ENCODE measurements at regions not wholly inside any gene's neighbourhood (a gene's known extent, or its start where the extent isn't known, plus 50 kb on each side); places are given as distances from the start of the nearest gene placed in this dataset.

GRCh38 chr15:87343966-87344365, 912.6 kb downstream of the NTRK3 start:
- TF ChIP-seq POLR2AphosphoS5 (IDR thresholded peaks at IDR 0.05) = no peak
- no peak for TF ChIP-seq EP300 (IDR thresholded peaks at IDR 0.05)
- TF ChIP-seq, protein P1, sequence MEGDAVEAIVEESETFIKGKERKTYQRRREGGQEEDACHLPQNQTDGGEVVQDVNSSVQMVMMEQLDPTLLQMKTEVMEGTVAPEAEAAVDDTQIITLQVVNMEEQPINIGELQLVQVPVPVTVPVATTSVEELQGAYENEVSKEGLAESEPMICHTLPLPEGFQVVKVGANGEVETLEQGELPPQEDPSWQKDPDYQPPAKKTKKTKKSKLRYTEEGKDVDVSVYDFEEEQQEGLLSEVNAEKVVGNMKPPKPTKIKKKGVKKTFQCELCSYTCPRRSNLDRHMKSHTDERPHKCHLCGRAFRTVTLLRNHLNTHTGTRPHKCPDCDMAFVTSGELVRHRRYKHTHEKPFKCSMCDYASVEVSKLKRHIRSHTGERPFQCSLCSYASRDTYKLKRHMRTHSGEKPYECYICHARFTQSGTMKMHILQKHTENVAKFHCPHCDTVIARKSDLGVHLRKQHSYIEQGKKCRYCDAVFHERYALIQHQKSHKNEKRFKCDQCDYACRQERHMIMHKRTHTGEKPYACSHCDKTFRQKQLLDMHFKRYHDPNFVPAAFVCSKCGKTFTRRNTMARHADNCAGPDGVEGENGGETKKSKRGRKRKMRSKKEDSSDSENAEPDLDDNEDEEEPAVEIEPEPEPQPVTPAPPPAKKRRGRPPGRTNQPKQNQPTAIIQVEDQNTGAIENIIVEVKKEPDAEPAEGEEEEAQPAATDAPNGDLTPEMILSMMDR (IDR thresholded peaks at IDR 0.05) = no peak
- TF ChIP-seq POLR2A (IDR thresholded peaks at IDR 0.05) = no peak
